DOHH2 (cell line): ENCODE measurements at regions not wholly inside any gene's neighbourhood (a gene's known extent, or its start where the extent isn't known, plus 50 kb on each side); places are given as distances from the start of the nearest gene placed in this dataset.

Experiments used
- CTCF ChIP-seq: fragments of 200-600 bp; sonication (generic); IDR thresholded peaks from one replicate; pipeline ENCODE4 v1.5.1; 2014; ENCODE audit warnings: antibody characterized with exemption, mild to moderate bottlenecking, low read depth, low read length; ENCODE audit not compliant: poor library complexity, severe bottlenecking
- EZH2phosphoT487 ChIP-seq: fragments of 200-600 bp; sonication (generic); IDR thresholded peaks from 2 replicates; pipeline ENCODE4 v1.6.1; 2017; ENCODE audit warnings: borderline replicate concordance, mild to moderate bottlenecking, antibody characterized with exemption, low read length, moderate library complexity, mixed read lengths

- TF ChIP-seq CTCF, result no peak
- no peak for TF ChIP-seq EZH2phosphoT487
These were observed 1012.7 kb upstream of the ADGRL3 start for GRCh38 chr4:60187428-60187827.
